ENCODE measurements at regions not wholly inside any gene's neighbourhood (a gene's known extent, or its start where the extent isn't known, plus 50 kb on each side); places are given as distances from the start of the nearest gene placed in this dataset.

- no peaks in the 10 kb centered on the region for H3K9me3 Mint-ChIP-seq (ENCODE audit: unreplicated experiment)
- H3K36me3 Mint-ChIP-seq (ENCODE audit: low read depth, unreplicated experiment), result no peaks in the 10 kb centered on the region
- no peak overlapping the region for H3K27ac Mint-ChIP-seq (ENCODE audit: unreplicated experiment)
- peaks cover 5% of the 10 kb centered on the region for H3K4me1 Mint-ChIP-seq (ENCODE audit: unreplicated experiment)
- peaks cover 3% of the 10 kb centered on the region for H3K27me3 Mint-ChIP-seq (ENCODE audit: unreplicated experiment)
- peak; percentile 62 for DNase-seq (ENCODE audit: low spot score)
- TF ChIP-seq CTCF (IDR thresholded peaks at IDR 0.05; ENCODE audit: unreplicated experiment), result no peak
- no peak overlapping the region for H3K4me3 Mint-ChIP-seq (ENCODE audit: unreplicated experiment)
Observed at GRCh38 chr1:105137543-105138457, 1388.1 kb downstream of the AMY1C start.

DNA sequence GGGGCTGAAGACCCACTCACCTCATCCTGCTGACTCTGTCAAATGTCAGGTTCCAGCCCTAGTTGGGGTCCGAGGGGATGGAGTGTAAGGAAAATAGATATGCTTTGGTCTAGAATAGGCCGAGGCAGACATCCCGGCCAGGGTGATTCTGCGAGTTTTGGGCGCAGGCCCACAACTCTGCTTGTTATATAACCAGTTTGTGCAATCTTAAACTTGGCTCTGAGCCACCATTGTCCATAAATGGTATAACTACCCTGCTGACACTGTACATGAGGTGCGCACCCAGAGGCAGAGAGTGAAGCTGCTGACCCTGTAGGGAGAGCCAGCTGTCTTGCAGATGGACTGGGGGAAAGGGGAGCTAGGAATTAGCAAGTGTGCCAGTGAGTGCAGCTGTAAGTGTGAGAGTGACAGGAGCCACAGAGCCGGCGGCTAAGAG lies 1388.8 kb downstream of the AMY1C start:
- H3K4me3 Mint-ChIP-seq (ENCODE audit: unreplicated experiment), result no peak overlapping the region
- no peak for DNase-seq (ENCODE audit: low spot score)
- peaks cover 5% of the 10 kb centered on the region for H3K4me1 Mint-ChIP-seq (ENCODE audit: unreplicated experiment)
- no peaks in the 10 kb centered on the region for H3K9me3 Mint-ChIP-seq (ENCODE audit: unreplicated experiment)
- H3K27me3 Mint-ChIP-seq (ENCODE audit: unreplicated experiment), result peaks cover 3% of the 10 kb centered on the region
- no peak overlapping the region for H3K27ac Mint-ChIP-seq (ENCODE audit: unreplicated experiment)
- no peak for TF ChIP-seq CTCF (IDR thresholded peaks at IDR 0.05; ENCODE audit: unreplicated experiment)
- no peaks in the 10 kb centered on the region for H3K36me3 Mint-ChIP-seq (ENCODE audit: low read depth, unreplicated experiment)

GRCh38 chr1:105172788-105173187 lies 1423.1 kb downstream of the AMY1C start:
- H3K9me3 Mint-ChIP-seq (ENCODE audit: unreplicated experiment), result no peaks in the 10 kb centered on the region
- no peak for DNase-seq (ENCODE audit: low spot score)
- no peaks in the 10 kb centered on the region for H3K27me3 Mint-ChIP-seq (ENCODE audit: unreplicated experiment)
- H3K27ac Mint-ChIP-seq (ENCODE audit: unreplicated experiment), result no peak overlapping the region
- no peak overlapping the region for H3K4me3 Mint-ChIP-seq (ENCODE audit: unreplicated experiment)
- H3K36me3 Mint-ChIP-seq (ENCODE audit: low read depth, unreplicated experiment), result no peaks in the 10 kb centered on the region
- no peak for TF ChIP-seq CTCF (IDR thresholded peaks at IDR 0.05; ENCODE audit: unreplicated experiment)
- H3K4me1 Mint-ChIP-seq (ENCODE audit: unreplicated experiment), result peaks cover 3% of the 10 kb centered on the region

DNA sequence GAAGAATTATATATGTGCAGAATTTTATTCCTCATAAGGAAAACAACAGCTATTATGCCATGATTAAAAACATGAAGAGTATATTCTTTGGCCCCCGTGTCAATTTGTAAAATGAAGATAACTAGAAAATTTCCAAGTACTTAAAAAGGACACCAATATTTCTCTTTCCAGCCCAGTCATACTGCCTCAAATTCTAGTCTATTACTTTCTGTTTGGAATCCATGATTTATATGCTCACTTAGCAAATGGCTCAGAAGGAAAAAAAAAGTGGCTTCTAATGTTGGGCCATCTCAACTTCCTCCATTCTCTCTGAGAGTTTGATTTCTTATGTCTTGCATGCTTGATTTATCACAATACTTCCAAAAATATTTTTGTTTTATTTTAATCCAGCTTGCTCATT lies 1431.1 kb downstream of the AMY1C start:
- no peak for TF ChIP-seq CTCF (IDR thresholded peaks at IDR 0.05; ENCODE audit: unreplicated experiment)
- no peak overlapping the region for H3K27ac Mint-ChIP-seq (ENCODE audit: unreplicated experiment)
- H3K9me3 Mint-ChIP-seq (ENCODE audit: unreplicated experiment), result no peaks in the 10 kb centered on the region
- no peaks in the 10 kb centered on the region for H3K36me3 Mint-ChIP-seq (ENCODE audit: low read depth, unreplicated experiment)
- no peaks in the 10 kb centered on the region for H3K27me3 Mint-ChIP-seq (ENCODE audit: unreplicated experiment)
- no peak for DNase-seq (ENCODE audit: low spot score)
- H3K4me3 Mint-ChIP-seq (ENCODE audit: unreplicated experiment), result no peak overlapping the region
- H3K4me1 Mint-ChIP-seq (ENCODE audit: unreplicated experiment), result no peaks in the 10 kb centered on the region

GRCh38 chr1:105204836-105205371 lies 1455.2 kb downstream of the AMY1C start:
- no peaks in the 10 kb centered on the region for H3K36me3 Mint-ChIP-seq (ENCODE audit: low read depth, unreplicated experiment)
- H3K27me3 Mint-ChIP-seq (ENCODE audit: unreplicated experiment), result no peaks in the 10 kb centered on the region
- H3K27ac Mint-ChIP-seq (ENCODE audit: unreplicated experiment), result no peak overlapping the region
- no peaks in the 10 kb centered on the region for H3K4me1 Mint-ChIP-seq (ENCODE audit: unreplicated experiment)
- TF ChIP-seq CTCF (IDR thresholded peaks at IDR 0.05; ENCODE audit: unreplicated experiment), result no peak
- H3K4me3 Mint-ChIP-seq (ENCODE audit: unreplicated experiment), result no peak overlapping the region
- H3K9me3 Mint-ChIP-seq (ENCODE audit: unreplicated experiment), result no peaks in the 10 kb centered on the region
- no peak for DNase-seq (ENCODE audit: low spot score)
